ENCODE measurements at regions not wholly inside any gene's neighbourhood (a gene's known extent, or its start where the extent isn't known, plus 50 kb on each side); places are given as distances from the start of the nearest gene placed in this dataset.
"Not testable (repeated sequence)": the region's sequence is repeated elsewhere in the genome, so short reads cannot be mapped to it uniquely, and the experiment has no call there.

- Histone ChIP-seq H3K4me2 (ENCODE audit: low read length) (no peak overlapping the region), H3K27me3 (ENCODE audit: control insufficient read depth, low read length) (no peaks in the 10 kb centered on the region), H4K20me1 (ENCODE audit: control insufficient read depth, insufficient read depth, low read depth, low read length) (no peaks in the 10 kb centered on the region), H3K79me2 (ENCODE audit: control insufficient read depth, low read length) (no peaks in the 10 kb centered on the region), H3K4me1 (ENCODE audit: control insufficient read depth, low read length) (no peaks in the 10 kb centered on the region), H3F3A (ENCODE audit: control insufficient read depth, insufficient read depth) (no peaks in the 10 kb centered on the region), H3K27ac (ENCODE audit: low read depth, low read length) (no peak overlapping the region), H3K36me3 (ENCODE audit: control insufficient read depth, low read length) (no peaks in the 10 kb centered on the region), H3K4me3 (ENCODE audit: low read length) (no peak overlapping the region), H3K9me2 (replicated peaks; ENCODE audit: control insufficient read depth, low read length) (no peaks in the 10 kb centered on the region), H3K9me3 (ENCODE audit: control insufficient read depth, insufficient read depth, low read length) (no peaks in the 10 kb centered on the region)
- TF ChIP-seq CTCF (IDR thresholded peaks at IDR 0.05; ENCODE audit: low read depth, low read length, poor library complexity, severe bottlenecking) (no peak), EZH2phosphoT487 (IDR thresholded peaks at IDR 0.05; ENCODE audit: borderline replicate concordance, low read length) (no peak)
These were observed 389.5 kb upstream of the PROX1 start for GRCh38 chr1:213598263-213598662.

GRCh38 chr1:213600879-213601278 is 386.9 kb upstream of the PROX1 start:
- H3K4me3 ChIP-seq (ENCODE audit: low read length): no peak overlapping the region
- H4K20me1 ChIP-seq (ENCODE audit: control insufficient read depth, insufficient read depth, low read depth, low read length): no peaks in the 10 kb centered on the region
- H3K79me2 ChIP-seq (ENCODE audit: control insufficient read depth, low read length): no peaks in the 10 kb centered on the region

GRCh38 chr1:213601705-213602104 is 386.1 kb upstream of the PROX1 start:
- H3K9me2 ChIP-seq (replicated peaks; ENCODE audit: control insufficient read depth, low read length); H3K36me3 ChIP-seq (ENCODE audit: control insufficient read depth, low read length); H3K27me3 ChIP-seq (ENCODE audit: control insufficient read depth, low read length); H3K4me2 ChIP-seq (ENCODE audit: low read length); H3K4me1 ChIP-seq (ENCODE audit: control insufficient read depth, low read length); H3K27ac ChIP-seq (ENCODE audit: low read depth, low read length); H3K9me3 ChIP-seq (ENCODE audit: control insufficient read depth, insufficient read depth, low read length); H3K4me3 ChIP-seq (ENCODE audit: low read length); H3K79me2 ChIP-seq (ENCODE audit: control insufficient read depth, low read length); H4K20me1 ChIP-seq (ENCODE audit: control insufficient read depth, insufficient read depth, low read depth, low read length); H3F3A ChIP-seq (ENCODE audit: control insufficient read depth, insufficient read depth): not testable (repeated sequence)

More at GRCh38 chr1:213600879-213601278, 386.9 kb upstream of the PROX1 start:
- H3K4me1 ChIP-seq (ENCODE audit: control insufficient read depth, low read length): no peaks in the 10 kb centered on the region
- no peaks in the 10 kb centered on the region for H3F3A ChIP-seq (ENCODE audit: control insufficient read depth, insufficient read depth)
- H3K4me2 ChIP-seq (ENCODE audit: low read length): no peak overlapping the region
- H3K27me3 ChIP-seq (ENCODE audit: control insufficient read depth, low read length): no peaks in the 10 kb centered on the region
- H3K9me2 ChIP-seq (replicated peaks; ENCODE audit: control insufficient read depth, low read length): no peaks in the 10 kb centered on the region
- TF ChIP-seq EZH2phosphoT487 (IDR thresholded peaks at IDR 0.05; ENCODE audit: borderline replicate concordance, low read length): no peak
- no peaks in the 10 kb centered on the region for H3K9me3 ChIP-seq (ENCODE audit: control insufficient read depth, insufficient read depth, low read length)
- no peak overlapping the region for H3K27ac ChIP-seq (ENCODE audit: low read depth, low read length)
- H3K36me3 ChIP-seq (ENCODE audit: control insufficient read depth, low read length): no peaks in the 10 kb centered on the region

- Histone ChIP-seq H3K4me1 (ENCODE audit: control insufficient read depth, low read length) (no peaks in the 10 kb centered on the region), H3K27me3 (ENCODE audit: control insufficient read depth, low read length) (no peaks in the 10 kb centered on the region), H3K36me3 (ENCODE audit: control insufficient read depth, low read length) (no peaks in the 10 kb centered on the region), H3F3A (ENCODE audit: control insufficient read depth, insufficient read depth) (no peaks in the 10 kb centered on the region), H4K20me1 (ENCODE audit: control insufficient read depth, insufficient read depth, low read depth, low read length) (no peaks in the 10 kb centered on the region), H3K9me3 (ENCODE audit: control insufficient read depth, insufficient read depth, low read length) (no peaks in the 10 kb centered on the region), H3K27ac (ENCODE audit: low read depth, low read length) (no peak overlapping the region), H3K4me2 (ENCODE audit: low read length) (no peak overlapping the region), H3K9me2 (replicated peaks; ENCODE audit: control insufficient read depth, low read length) (no peaks in the 10 kb centered on the region), H3K4me3 (ENCODE audit: low read length) (no peak overlapping the region), H3K79me2 (ENCODE audit: control insufficient read depth, low read length) (no peaks in the 10 kb centered on the region)
- TF ChIP-seq CTCF (IDR thresholded peaks at IDR 0.05; ENCODE audit: low read depth, low read length, poor library complexity, severe bottlenecking): no peak
- no peak for TF ChIP-seq EZH2phosphoT487 (IDR thresholded peaks at IDR 0.05; ENCODE audit: borderline replicate concordance, low read length)
These were observed 384.8 kb upstream of the PROX1 start for GRCh38 chr1:213602796-213603486.
